ENCODE measurements at regions not wholly inside any gene's neighbourhood (a gene's known extent, or its start where the extent isn't known, plus 50 kb on each side); places are given as distances from the start of the nearest gene placed in this dataset.

DNA sequence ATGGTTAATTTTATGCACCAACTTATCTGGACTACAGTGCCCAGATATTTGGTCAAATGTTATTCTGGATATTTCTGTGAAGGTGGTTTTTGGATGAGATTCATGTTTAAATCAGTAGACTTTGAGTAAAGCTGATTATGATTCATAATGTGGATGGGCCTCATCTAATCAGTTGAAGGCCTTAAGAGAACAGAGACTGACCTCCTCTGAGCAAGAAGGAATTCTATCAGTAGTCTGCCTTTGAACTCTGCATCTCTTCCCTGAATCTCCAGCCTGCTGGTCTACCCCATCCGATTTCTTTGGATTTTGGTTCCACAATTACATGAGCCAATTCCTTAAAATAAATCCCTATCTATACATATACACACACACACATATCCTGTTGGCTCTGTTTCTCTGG, 82.8 kb upstream of the MAP4K3 start:
- TF ChIP-seq GABPA (IDR thresholded peaks at IDR 0.05; ENCODE audit: low read depth): no peak
- Histone ChIP-seq H3K27me3 (ENCODE audit: insufficient read depth, poor library complexity, severe bottlenecking) (no peaks in the 10 kb centered on the region), H3K27ac (replicated peaks) (no peak overlapping the region), H3K4me3 (replicated peaks; ENCODE audit: insufficient read depth, low read length) (no peak overlapping the region)
- DNase-seq (ENCODE audit: low read depth in 1 of 2, low spot score in 1 of 2): no peak

DNA sequence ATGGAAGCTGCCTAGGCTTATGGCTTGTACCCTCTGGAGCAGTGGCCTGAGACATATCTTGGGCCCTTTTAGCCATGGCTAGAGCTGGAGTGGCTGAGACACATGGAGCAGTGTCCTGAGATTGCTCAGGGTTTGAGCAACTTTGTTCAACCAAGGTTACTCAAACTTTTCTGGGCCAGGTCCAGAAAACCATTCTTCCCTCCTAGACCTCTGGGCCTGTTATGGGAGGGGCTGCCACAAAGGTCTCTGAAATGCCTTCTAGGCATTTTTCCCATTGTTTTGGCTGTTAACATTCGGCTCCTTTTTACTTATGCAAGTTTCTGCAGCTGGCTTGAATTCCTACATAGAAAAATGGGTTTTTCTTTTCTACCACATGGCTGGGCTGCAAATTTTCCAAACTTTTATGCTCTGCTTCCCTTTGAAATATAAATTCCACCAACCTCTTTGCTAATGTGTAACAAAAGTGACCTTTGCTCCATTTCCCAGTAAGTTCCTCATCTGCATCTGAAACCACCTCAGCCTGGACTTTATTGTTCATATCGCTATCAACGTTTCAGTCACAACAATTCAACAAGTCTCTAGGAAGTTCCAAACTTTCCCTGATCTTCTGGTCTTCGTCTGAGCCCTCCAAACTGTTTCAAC, 84.9 kb upstream of the MAP4K3 start:
- no peak overlapping the region for H3K4me3 ChIP-seq (replicated peaks; ENCODE audit: insufficient read depth, low read length)
- DNase-seq (ENCODE audit: low read depth in 1 of 2, low spot score in 1 of 2): no peak
- TF ChIP-seq GABPA (IDR thresholded peaks at IDR 0.05; ENCODE audit: low read depth) (no peak), POLR2AphosphoS5 (IDR thresholded peaks at IDR 0.05; ENCODE audit: low read depth) (no peak), SPI1 (IDR thresholded peaks at IDR 0.05; ENCODE audit: borderline replicate concordance, low read depth) (no peak)
- TF ChIP-seq, protein P1, sequence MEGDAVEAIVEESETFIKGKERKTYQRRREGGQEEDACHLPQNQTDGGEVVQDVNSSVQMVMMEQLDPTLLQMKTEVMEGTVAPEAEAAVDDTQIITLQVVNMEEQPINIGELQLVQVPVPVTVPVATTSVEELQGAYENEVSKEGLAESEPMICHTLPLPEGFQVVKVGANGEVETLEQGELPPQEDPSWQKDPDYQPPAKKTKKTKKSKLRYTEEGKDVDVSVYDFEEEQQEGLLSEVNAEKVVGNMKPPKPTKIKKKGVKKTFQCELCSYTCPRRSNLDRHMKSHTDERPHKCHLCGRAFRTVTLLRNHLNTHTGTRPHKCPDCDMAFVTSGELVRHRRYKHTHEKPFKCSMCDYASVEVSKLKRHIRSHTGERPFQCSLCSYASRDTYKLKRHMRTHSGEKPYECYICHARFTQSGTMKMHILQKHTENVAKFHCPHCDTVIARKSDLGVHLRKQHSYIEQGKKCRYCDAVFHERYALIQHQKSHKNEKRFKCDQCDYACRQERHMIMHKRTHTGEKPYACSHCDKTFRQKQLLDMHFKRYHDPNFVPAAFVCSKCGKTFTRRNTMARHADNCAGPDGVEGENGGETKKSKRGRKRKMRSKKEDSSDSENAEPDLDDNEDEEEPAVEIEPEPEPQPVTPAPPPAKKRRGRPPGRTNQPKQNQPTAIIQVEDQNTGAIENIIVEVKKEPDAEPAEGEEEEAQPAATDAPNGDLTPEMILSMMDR (IDR thresholded peaks at IDR 0.05; ENCODE audit: insufficient read depth, low read length): no peak
- TF ChIP-seq, protein P2, sequence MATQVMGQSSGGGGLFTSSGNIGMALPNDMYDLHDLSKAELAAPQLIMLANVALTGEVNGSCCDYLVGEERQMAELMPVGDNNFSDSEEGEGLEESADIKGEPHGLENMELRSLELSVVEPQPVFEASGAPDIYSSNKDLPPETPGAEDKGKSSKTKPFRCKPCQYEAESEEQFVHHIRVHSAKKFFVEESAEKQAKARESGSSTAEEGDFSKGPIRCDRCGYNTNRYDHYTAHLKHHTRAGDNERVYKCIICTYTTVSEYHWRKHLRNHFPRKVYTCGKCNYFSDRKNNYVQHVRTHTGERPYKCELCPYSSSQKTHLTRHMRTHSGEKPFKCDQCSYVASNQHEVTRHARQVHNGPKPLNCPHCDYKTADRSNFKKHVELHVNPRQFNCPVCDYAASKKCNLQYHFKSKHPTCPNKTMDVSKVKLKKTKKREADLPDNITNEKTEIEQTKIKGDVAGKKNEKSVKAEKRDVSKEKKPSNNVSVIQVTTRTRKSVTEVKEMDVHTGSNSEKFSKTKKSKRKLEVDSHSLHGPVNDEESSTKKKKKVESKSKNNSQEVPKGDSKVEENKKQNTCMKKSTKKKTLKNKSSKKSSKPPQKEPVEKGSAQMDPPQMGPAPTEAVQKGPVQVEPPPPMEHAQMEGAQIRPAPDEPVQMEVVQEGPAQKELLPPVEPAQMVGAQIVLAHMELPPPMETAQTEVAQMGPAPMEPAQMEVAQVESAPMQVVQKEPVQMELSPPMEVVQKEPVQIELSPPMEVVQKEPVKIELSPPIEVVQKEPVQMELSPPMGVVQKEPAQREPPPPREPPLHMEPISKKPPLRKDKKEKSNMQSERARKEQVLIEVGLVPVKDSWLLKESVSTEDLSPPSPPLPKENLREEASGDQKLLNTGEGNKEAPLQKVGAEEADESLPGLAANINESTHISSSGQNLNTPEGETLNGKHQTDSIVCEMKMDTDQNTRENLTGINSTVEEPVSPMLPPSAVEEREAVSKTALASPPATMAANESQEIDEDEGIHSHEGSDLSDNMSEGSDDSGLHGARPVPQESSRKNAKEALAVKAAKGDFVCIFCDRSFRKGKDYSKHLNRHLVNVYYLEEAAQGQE (IDR thresholded peaks at IDR 0.05; ENCODE audit: insufficient replicate concordance, low read depth): no peak
- H3K27ac ChIP-seq (replicated peaks): no peak overlapping the region
- no peaks in the 10 kb centered on the region for H3K27me3 ChIP-seq (ENCODE audit: insufficient read depth, poor library complexity, severe bottlenecking)

DNA sequence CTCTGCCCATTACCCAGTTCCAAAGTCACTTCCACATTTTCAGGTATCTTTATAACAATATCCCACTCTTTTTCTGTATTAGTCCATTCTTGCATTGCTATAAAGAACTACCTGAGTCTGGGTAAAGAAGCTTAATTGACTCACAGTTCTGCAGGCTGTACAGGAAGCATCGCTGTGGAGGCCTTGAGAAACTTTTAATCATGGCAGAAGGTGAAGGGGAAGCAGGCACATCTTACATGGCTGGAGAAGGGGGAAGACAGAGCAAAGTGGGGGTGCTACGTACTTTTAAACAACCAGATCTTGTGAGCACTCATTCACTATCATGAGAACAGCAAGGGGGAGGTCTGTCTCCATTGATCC, 85.4 kb upstream of the MAP4K3 start:
- no peak for DNase-seq (ENCODE audit: low read depth in 1 of 2, low spot score in 1 of 2)
- Histone ChIP-seq H3K27me3 (ENCODE audit: insufficient read depth, poor library complexity, severe bottlenecking) (no peaks in the 10 kb centered on the region), H3K4me3 (replicated peaks; ENCODE audit: insufficient read depth, low read length) (no peak overlapping the region), H3K27ac (replicated peaks) (no peak overlapping the region)
- TF ChIP-seq POLR2AphosphoS5 (IDR thresholded peaks at IDR 0.05; ENCODE audit: low read depth): no peak

DNA sequence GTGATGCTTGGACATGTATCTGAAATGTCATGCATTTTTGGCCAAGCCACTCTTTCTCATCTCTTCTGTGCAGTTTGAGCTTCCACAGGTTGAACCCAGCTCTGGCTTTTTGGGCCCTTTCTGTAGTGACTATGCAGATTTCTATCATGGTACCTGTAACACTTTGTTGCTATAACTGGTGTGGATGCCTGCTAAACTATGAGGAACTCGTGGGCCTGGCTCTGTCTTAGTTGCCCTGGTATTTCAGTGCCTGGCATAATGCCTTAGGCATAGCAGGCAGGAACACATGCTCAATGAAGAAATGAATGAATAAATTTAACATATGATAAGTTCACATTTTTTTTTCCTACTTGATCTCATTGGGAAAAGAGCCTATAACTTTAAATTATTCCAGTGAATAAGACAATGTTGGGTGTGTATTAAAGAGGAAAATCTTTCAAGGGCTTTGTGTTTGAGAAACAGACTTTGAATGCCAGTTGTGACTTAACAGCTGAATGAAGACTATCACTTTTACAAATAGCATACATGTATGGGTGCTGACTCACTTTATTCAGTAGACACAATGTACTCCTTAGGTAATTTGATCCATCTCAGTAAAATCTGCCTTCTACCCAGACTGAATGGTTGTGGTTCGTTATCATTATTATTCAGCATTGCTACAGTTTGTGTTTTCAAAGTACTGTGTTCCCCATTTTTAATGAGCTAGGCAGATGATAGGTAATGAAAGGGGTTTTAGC, 86.4 kb upstream of the MAP4K3 start:
- no peak for TF ChIP-seq GABPA (IDR thresholded peaks at IDR 0.05; ENCODE audit: low read depth)
- TF ChIP-seq, protein P2 (IDR thresholded peaks at IDR 0.05; ENCODE audit: insufficient replicate concordance, low read depth): no peak
- TF ChIP-seq POLR2AphosphoS5 (IDR thresholded peaks at IDR 0.05; ENCODE audit: low read depth): no peak
- TF ChIP-seq SPI1 (IDR thresholded peaks at IDR 0.05; ENCODE audit: borderline replicate concordance, low read depth): no peak
- TF ChIP-seq, protein P1 (IDR thresholded peaks at IDR 0.05; ENCODE audit: insufficient read depth, low read length): no peak
- no peaks in the 10 kb centered on the region for H3K27me3 ChIP-seq (ENCODE audit: insufficient read depth, poor library complexity, severe bottlenecking)
- no peak overlapping the region for H3K27ac ChIP-seq (replicated peaks)
- H3K4me3 ChIP-seq (replicated peaks; ENCODE audit: insufficient read depth, low read length): no peak overlapping the region
- no peak for DNase-seq (ENCODE audit: low read depth in 1 of 2, low spot score in 1 of 2)
